CD4-positive, CD25-positive, alpha-beta regulatory T cell (primary cell): ENCODE measurements at regions not wholly inside any gene's neighbourhood (a gene's known extent, or its start where the extent isn't known, plus 50 kb on each side); places are given as distances from the start of the nearest gene placed in this dataset.

ENCODE experiments used
- ATAC-seq, 2 donors: fragments of 150-1000 bp; cut with Tn5 transposase; one replicate each; pipeline ENCODE4 v1.10.0; 2021; ENCODE audit warnings: low read depth in 2 of 2, moderate number of reproducible peaks in 2 of 2, moderate library complexity in 1 of 2
- DNase-seq, 3 donors: peaks; one replicate each; pipeline versions ENCODE4 v3.0.0 to v3.0.0-alpha.2; 2012 to 2022; ENCODE audit warnings: mixed read lengths in 1 of 3
- H3K27ac ChIP-seq: one replicate; pipeline ENCODE4 v1.7.0; 2013; ENCODE audit warnings: mild to moderate bottlenecking, low read length; ENCODE audit not compliant: insufficient read depth, poor library complexity, severe bottlenecking
- H3K27me3 ChIP-seq: one replicate; pipeline ENCODE4 v1.7.0; 2013; ENCODE audit warnings: low read length; ENCODE audit not compliant: control insufficient read depth, insufficient read depth
- H3K36me3 ChIP-seq: one replicate; pipeline ENCODE4 v1.7.0; 2013; ENCODE audit warnings: mild to moderate bottlenecking, low read length, moderate library complexity; ENCODE audit not compliant: control insufficient read depth, insufficient read depth
- H3K4me1 ChIP-seq: 2 replicates; pipeline ENCODE4 v1.7.0; 2013; ENCODE audit warnings: mild to moderate bottlenecking, low read length; ENCODE audit not compliant: insufficient read depth, control insufficient read depth, poor library complexity, severe bottlenecking
- H3K4me3 ChIP-seq: one replicate; pipeline ENCODE4 v1.7.0; 2013; ENCODE audit warnings: low read depth, mild to moderate bottlenecking, low read length, moderate library complexity
- H3K9me3 ChIP-seq, 2 experiments: 1 replicate in 1 of 2; 2 replicates in 1 of 2; pipeline ENCODE4 v1.7.0; 2013; ENCODE audit warnings: low read length in 2 of 2, mild to moderate bottlenecking in 1 of 2, moderate library complexity in 1 of 2; ENCODE audit not compliant: control insufficient read depth in 2 of 2
- H3K27ac Mint-ChIP-seq, 3 donors: one replicate each; pipeline ENCODE4 v1.8.0; 2020 to 2022; ENCODE audit warnings: mild to moderate bottlenecking in 3 of 3, mixed read lengths in 3 of 3, moderate library complexity in 2 of 3
- H3K27me3 Mint-ChIP-seq: one replicate; pipeline ENCODE4 v1.8.0; 2022; ENCODE audit warnings: mild to moderate bottlenecking, mixed read lengths
- H3K36me3 Mint-ChIP-seq: one replicate; pipeline ENCODE4 v1.8.0; 2020; ENCODE audit warnings: mixed read lengths
- H3K4me1 Mint-ChIP-seq, 4 donors: one replicate each; pipeline ENCODE4 v1.8.0; 2020 to 2022; ENCODE audit warnings: mixed read lengths in 4 of 4, mild to moderate bottlenecking in 1 of 4
- H3K4me3 Mint-ChIP-seq, 4 donors: one replicate each; pipeline ENCODE4 v1.8.0; 2020 to 2022; ENCODE audit warnings: mild to moderate bottlenecking in 4 of 4, mixed read lengths in 4 of 4, moderate library complexity in 3 of 4
- H3K9me3 Mint-ChIP-seq, 7 donors: one replicate each; pipeline ENCODE4 v1.8.0; 2020 to 2022; ENCODE audit warnings: mixed read lengths in 7 of 7, mild to moderate bottlenecking in 3 of 7, moderate library complexity in 2 of 7

DNA sequence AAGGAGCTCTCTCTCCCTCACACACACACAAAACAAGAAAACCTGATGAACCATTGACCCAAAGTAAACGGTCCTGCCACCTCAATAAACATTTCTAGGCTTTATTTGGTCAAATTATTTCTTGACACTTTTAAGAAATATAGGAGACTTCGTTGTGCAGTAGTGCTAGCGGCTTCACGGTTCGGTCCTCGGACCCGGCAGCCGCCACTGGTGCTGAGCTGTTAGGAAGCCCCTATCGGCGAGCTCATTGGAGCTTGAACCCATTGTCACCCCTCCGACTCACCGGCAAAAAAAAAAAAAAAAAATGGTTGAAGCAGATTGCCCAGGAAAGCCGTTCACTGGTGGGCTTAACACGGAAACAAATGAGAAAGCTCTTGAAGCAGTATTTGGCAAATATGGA, 1695.6 kb upstream of the ACO1 start:
- H3K4me1 ChIP-seq = no peaks in the 10 kb centered on the region
- H3K36me3 ChIP-seq = no peaks in the 10 kb centered on the region
- DNase-seq (no peak), ATAC-seq (no peak)
- no peaks in the 10 kb centered on the region for H3K27me3 ChIP-seq
- Mint-ChIP-seq H3K36me3 (no peaks in the 10 kb centered on the region), H3K4me3 (no peak overlapping the region), H3K27ac (no peak overlapping the region), H3K27me3 (no peaks in the 10 kb centered on the region), H3K4me1 (no peaks in the 10 kb centered on the region), H3K9me3 (peaks cover 0 to 6% (median 2%) of the 10 kb centered on the region in 7 donors)
- H3K4me3 ChIP-seq = no peak overlapping the region
- H3K9me3 ChIP-seq = no peaks in the 10 kb centered on the region
- H3K27ac ChIP-seq = no peak overlapping the region

DNA sequence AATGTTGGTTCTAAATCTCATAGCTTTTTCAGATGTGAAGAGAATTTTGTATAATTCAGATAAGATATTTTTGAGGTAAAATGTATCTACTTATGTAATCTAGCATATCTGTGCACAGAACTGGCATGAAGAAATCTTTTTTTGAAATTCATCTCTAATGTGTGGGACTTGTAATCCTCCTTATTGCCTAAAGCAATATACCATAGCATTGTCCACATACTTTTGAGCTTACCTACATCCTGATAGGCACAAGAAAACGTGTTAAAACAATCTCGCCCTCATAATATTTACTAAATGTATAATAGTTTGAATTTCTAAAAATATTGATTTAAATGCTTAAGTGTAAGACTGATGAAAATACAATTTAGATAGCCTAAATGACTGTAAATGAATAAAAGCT, 1686.5 kb upstream of the ACO1 start:
- Histone ChIP-seq H3K4me1 (no peaks in the 10 kb centered on the region), H3K9me3 (no peaks in the 10 kb centered on the region), H3K27ac (no peak overlapping the region), H3K27me3 (no peaks in the 10 kb centered on the region), H3K36me3 (no peaks in the 10 kb centered on the region), H3K4me3 (no peak overlapping the region)
- Mint-ChIP-seq H3K4me3 (no peak overlapping the region), H3K9me3 (peaks cover 0 to 8% (median 0%) of the 10 kb centered on the region in 7 donors), H3K27me3 (no peaks in the 10 kb centered on the region), H3K27ac (no peak overlapping the region), H3K36me3 (no peaks in the 10 kb centered on the region), H3K4me1 (no peaks in the 10 kb centered on the region)
- DNase-seq (no peak), ATAC-seq (no peak)

DNA sequence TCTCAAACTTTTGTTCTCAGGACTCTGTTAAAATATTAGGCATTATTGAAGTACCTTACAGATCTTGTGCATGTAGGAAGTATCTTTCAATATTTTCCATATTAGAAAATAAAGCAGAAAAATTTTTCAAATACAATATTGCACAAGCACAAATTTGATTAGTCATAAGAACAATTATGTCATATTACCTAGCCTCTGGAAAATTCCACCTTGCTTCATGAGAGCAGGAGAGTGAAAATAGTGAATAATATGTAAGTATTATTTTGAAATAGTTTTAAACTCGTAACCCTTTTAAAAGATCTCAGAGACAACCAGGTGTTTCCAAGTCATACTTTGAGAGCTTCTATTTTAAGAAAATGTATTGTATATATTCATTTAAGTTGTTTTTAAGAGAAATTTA, 1672.9 kb upstream of the ACO1 start:
- Histone ChIP-seq H3K27me3 (no peaks in the 10 kb centered on the region), H3K36me3 (no peaks in the 10 kb centered on the region), H3K9me3 (no peaks in the 10 kb centered on the region), H3K27ac (no peak overlapping the region), H3K4me3 (no peak overlapping the region), H3K4me1 (no peaks in the 10 kb centered on the region)
- Mint-ChIP-seq H3K27ac (no peak overlapping the region), H3K36me3 (no peaks in the 10 kb centered on the region), H3K4me3 (no peak overlapping the region), H3K9me3 (peaks cover 0 to 2% (median 0%) of the 10 kb centered on the region in 7 donors), H3K27me3 (no peaks in the 10 kb centered on the region), H3K4me1 (no peaks in the 10 kb centered on the region)
- ATAC-seq = no peak
- no peak for DNase-seq

DNA sequence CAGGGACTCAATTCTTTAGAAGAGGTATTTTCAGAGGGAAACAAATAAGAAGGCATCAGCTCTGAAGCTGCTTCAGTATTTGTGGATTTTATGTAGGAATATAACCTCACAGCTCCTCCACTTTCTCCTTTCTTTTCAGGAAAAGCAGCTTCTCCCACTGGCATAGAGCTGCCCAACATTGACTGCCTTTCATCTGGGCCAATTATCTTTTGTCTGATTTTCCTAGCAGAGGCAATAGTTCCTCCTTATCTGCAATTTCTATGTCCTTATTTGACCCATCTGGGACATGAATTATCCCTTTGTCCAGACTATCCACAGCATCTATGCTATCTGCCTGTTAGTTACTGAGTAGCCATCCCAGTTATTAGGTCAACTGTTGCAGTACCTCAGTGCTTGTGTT, 1671.2 kb upstream of the ACO1 start:
- H3K9me3 Mint-ChIP-seq = peaks cover 0 to 2% (median 0%) of the 10 kb centered on the region in 7 donors
- H3K27ac Mint-ChIP-seq = no peak overlapping the region
- Histone ChIP-seq H3K27me3 (no peaks in the 10 kb centered on the region), H3K4me1 (no peaks in the 10 kb centered on the region), H3K4me3 (no peak overlapping the region), H3K27ac (no peak overlapping the region), H3K9me3 (no peaks in the 10 kb centered on the region), H3K36me3 (no peaks in the 10 kb centered on the region)
- no peak for DNase-seq
- no peak for ATAC-seq
- H3K36me3 Mint-ChIP-seq = no peaks in the 10 kb centered on the region
- H3K27me3 Mint-ChIP-seq = no peaks in the 10 kb centered on the region
- no peak overlapping the region for H3K4me3 Mint-ChIP-seq
- no peaks in the 10 kb centered on the region for H3K4me1 Mint-ChIP-seq

DNA sequence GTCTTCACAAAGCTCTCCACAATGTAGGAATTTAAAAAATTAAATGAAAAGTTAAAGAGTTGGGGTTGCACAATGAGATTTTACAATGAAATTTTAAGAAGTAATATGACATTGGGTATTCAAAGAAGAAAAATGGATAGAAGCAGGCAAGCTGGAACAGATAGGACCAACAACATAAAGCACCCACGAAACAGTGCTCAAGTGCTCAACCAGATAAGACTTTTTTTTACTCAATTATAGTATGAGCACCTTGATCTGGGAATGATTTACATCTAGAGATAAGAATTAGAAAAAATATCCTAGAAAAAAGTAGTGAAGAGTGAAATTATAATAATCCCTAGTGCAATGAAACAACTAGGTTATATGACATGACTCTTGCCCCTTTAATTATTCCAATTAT, 1670.1 kb upstream of the ACO1 start:
- Mint-ChIP-seq H3K27me3 (no peaks in the 10 kb centered on the region), H3K9me3 (peaks cover 0 to 2% (median 0%) of the 10 kb centered on the region in 7 donors), H3K4me1 (no peaks in the 10 kb centered on the region), H3K4me3 (no peak overlapping the region), H3K27ac (no peak overlapping the region), H3K36me3 (no peaks in the 10 kb centered on the region)
- ATAC-seq = no peak
- H3K4me3 ChIP-seq = no peak overlapping the region
- DNase-seq = no peak
- H3K27me3 ChIP-seq = no peaks in the 10 kb centered on the region
- H3K36me3 ChIP-seq = no peaks in the 10 kb centered on the region
- H3K4me1 ChIP-seq = no peaks in the 10 kb centered on the region
- no peak overlapping the region for H3K27ac ChIP-seq
- no peaks in the 10 kb centered on the region for H3K9me3 ChIP-seq

DNA sequence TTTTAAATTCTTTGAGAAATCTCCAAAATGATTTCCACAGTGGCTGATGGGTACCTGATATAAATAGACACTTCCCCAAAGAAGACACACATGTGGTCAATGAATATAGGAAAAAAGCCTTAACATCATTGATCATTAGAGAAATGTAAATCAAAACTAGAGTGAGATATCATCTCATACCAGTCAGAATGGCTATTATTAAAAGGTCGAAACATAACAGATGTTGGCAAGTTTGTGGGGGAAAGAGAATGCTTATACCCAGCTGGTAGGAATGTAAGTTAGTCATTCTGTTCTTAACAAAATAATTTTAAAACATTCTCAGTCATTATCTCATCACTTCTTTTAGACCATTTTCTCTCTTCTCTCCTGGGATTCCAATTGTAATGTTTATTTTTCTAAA, 1666.0 kb upstream of the ACO1 start:
- ATAC-seq = no peak
- DNase-seq = no peak
- H3K4me3 Mint-ChIP-seq = no peak overlapping the region

DNA sequence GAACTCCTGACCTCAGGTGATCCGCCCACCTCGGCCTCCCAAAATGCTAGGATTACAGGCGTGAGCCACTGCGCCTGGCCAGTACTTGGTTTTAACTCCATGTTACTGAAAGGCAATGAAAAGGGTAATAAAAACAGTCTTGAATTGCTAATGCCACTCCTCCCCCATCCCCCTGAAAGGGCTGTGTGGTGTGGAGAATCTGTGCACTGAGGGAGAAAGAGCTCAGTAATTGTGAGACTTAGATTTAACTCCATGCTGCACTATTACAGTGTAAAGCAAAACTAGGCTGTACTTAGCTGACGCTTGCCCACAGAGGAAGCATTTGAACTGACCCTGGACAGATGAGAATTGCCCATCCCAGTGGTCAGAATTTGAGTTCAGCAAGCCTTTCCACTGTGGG, 1662.4 kb upstream of the ACO1 start:
- Histone ChIP-seq H3K4me1 (no peaks in the 10 kb centered on the region), H3K36me3 (no peaks in the 10 kb centered on the region), H3K27me3 (no peaks in the 10 kb centered on the region), H3K9me3 (no peaks in the 10 kb centered on the region), H3K4me3 (no peak overlapping the region), H3K27ac (no peak overlapping the region)
- Mint-ChIP-seq H3K9me3 (no peaks in the 10 kb centered on the region), H3K4me1 (no peaks in the 10 kb centered on the region), H3K27me3 (no peaks in the 10 kb centered on the region), H3K27ac (no peak overlapping the region), H3K36me3 (no peaks in the 10 kb centered on the region), H3K4me3 (no peak overlapping the region)
- DNase-seq (no peak), ATAC-seq (no peak)

More for the DNA sequence above, 1666.0 kb upstream of the ACO1 start:
- no peaks in the 10 kb centered on the region for H3K4me1 ChIP-seq
- no peaks in the 10 kb centered on the region for H3K4me1 Mint-ChIP-seq
- H3K4me3 ChIP-seq = no peak overlapping the region
- H3K36me3 Mint-ChIP-seq = no peaks in the 10 kb centered on the region
- no peaks in the 10 kb centered on the region for H3K9me3 ChIP-seq
- no peaks in the 10 kb centered on the region for H3K36me3 ChIP-seq
- H3K27ac ChIP-seq = no peak overlapping the region
- H3K27me3 Mint-ChIP-seq = no peaks in the 10 kb centered on the region
- H3K27me3 ChIP-seq = no peaks in the 10 kb centered on the region
- H3K27ac Mint-ChIP-seq = no peak overlapping the region
- H3K9me3 Mint-ChIP-seq = peaks cover 0 to 1% (median 0%) of the 10 kb centered on the region in 7 donors

DNA sequence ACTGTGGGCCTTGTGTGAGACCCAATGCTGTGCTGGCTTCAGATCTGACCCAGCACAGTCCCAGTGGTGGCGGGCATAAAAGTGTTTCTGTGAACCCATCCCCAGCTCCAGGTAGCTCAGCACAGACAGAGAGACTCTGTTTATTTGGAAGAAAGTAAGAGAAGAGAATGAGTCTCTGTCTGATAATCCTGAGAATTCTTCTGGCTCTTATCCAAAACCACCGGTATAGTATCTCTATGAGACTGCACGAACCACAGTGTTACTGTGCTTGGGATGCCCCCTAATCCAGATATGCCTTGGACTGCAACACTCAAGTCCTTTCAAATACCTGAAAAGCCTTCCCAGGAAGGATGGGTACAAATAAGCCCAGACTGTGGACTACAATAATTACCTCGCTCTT, 1660.8 kb upstream of the ACO1 start:
- H3K27me3 Mint-ChIP-seq = no peaks in the 10 kb centered on the region
- H3K4me1 Mint-ChIP-seq = no peaks in the 10 kb centered on the region
- no peak overlapping the region for H3K4me3 Mint-ChIP-seq
- no peaks in the 10 kb centered on the region for H3K9me3 ChIP-seq
- no peak overlapping the region for H3K4me3 ChIP-seq
- peaks cover 0 to under 1% (median 0%) of the 10 kb centered on the region in 7 donors for H3K9me3 Mint-ChIP-seq
- DNase-seq = no peak
- H3K27me3 ChIP-seq = no peaks in the 10 kb centered on the region
- H3K36me3 ChIP-seq = no peaks in the 10 kb centered on the region
- H3K27ac ChIP-seq = no peak overlapping the region
- H3K36me3 Mint-ChIP-seq = no peaks in the 10 kb centered on the region
- ATAC-seq = no peak
- no peak overlapping the region for H3K27ac Mint-ChIP-seq
- no peaks in the 10 kb centered on the region for H3K4me1 ChIP-seq
